Fibroblast of skin of abdomen (primary cell): ENCODE measurements at regions not wholly inside any gene's neighbourhood (a gene's known extent, or its start where the extent isn't known, plus 50 kb on each side); places are given as distances from the start of the nearest gene placed in this dataset.

ENCODE experiments used
- DNase-seq: peaks from one replicate; pipeline ENCODE4 v3.0.0-alpha.2; 2013

- no peak for DNase-seq
Measured at GRCh38 chr1:10848109-10848684, 51.8 kb upstream of the CASZ1 start.

GRCh38 chr1:10850026-10850425 lies 53.6 kb upstream of the CASZ1 start:
- no peak for DNase-seq

- no peak for DNase-seq
Measured at GRCh38 chr1:10851024-10852013, 54.9 kb upstream of the CASZ1 start.

- no peak for DNase-seq
Measured at GRCh38 chr1:10852018-10852417, 55.6 kb upstream of the CASZ1 start.

GRCh38 chr1:10852486-10852885 lies 56.0 kb upstream of the CASZ1 start:
- DNase-seq: no peak

GRCh38 chr1:10852998-10853520 lies 56.6 kb upstream of the CASZ1 start:
- DNase-seq: no peak

GRCh38 chr1:10853701-10854100 lies 57.3 kb upstream of the CASZ1 start:
- no peak for DNase-seq

- DNase-seq: no peak
Measured at GRCh38 chr1:10854856-10855459, 58.5 kb upstream of the CASZ1 start.

- DNase-seq: no peak
Measured at GRCh38 chr1:10856176-10856683, 59.8 kb upstream of the CASZ1 start.

GRCh38 chr1:10856863-10857598 lies 60.6 kb upstream of the CASZ1 start:
- DNase-seq: no peak

GRCh38 chr1:10857687-10858086 lies 61.2 kb upstream of the CASZ1 start:
- DNase-seq: no peak

- DNase-seq: no peak
Measured at GRCh38 chr1:10860218-10860617, 63.8 kb upstream of the CASZ1 start.

- no peak for DNase-seq
Measured at GRCh38 chr1:10860682-10861081, 64.2 kb upstream of the CASZ1 start.

GRCh38 chr1:10861822-10862221 lies 65.4 kb upstream of the CASZ1 start:
- DNase-seq: no peak

- DNase-seq: no peak
Measured at GRCh38 chr1:10862743-10863335, 66.4 kb upstream of the CASZ1 start.

- no peak for DNase-seq
Measured at GRCh38 chr1:10863886-10864285, 67.4 kb upstream of the CASZ1 start.

- DNase-seq: no peak
Measured at GRCh38 chr1:10864776-10865175, 68.3 kb upstream of the CASZ1 start.

- no peak for DNase-seq
Measured at GRCh38 chr1:10865518-10866320, 69.3 kb upstream of the CASZ1 start.

GRCh38 chr1:10866321-10867093 lies 70.1 kb upstream of the CASZ1 start:
- no peak for DNase-seq

GRCh38 chr1:10867138-10867721 lies 70.8 kb upstream of the CASZ1 start:
- peak; percentile 30 for DNase-seq
